GM12878 (cell line): ENCODE measurements at regions not wholly inside any gene's neighbourhood (a gene's known extent, or its start where the extent isn't known, plus 50 kb on each side); places are given as distances from the start of the nearest gene placed in this dataset.

Experiments
- ATAC-seq: fragments of 200-7000 bp; cut with Tn5 transposase; 3 replicates; pipeline ENCODE4 v1.9.1; 2020; ENCODE audit warnings: mild to moderate bottlenecking, moderate library complexity
- BruUV-seq: library from RNA; stranded (reverse); fragments of 400-500 nt; replicated peaks from 2 replicates; lab custom pipeline; 2021; lab: Mats Ljungman, UMichigan
- CTCF ChIA-PET: fragments of 300-600 bp; sonication (Branson Sonifier 250); formaldehyde crosslinking; extraction: SDS; loops from one replicate; lab custom pipeline; 2021; ENCODE audit warnings: inconsistent platforms; lab: Yijun Ruan, JAX
- POLR2A ChIA-PET: fragments of 350-600 bp; formaldehyde crosslinking; extraction: SDS; loops from one replicate; lab custom pipeline; 2021; ENCODE audit warnings: inconsistent platforms; lab: Charles Lee
- RAD21 ChIA-PET: fragments of 300-600 bp; sonication (Branson Sonifier 250); formaldehyde crosslinking; loops from one replicate; lab custom pipeline; 2023; ENCODE audit warnings: antibody characterized with exemption; ENCODE audit not compliant: unreplicated experiment; lab: Charles Lee
- SMC1A ChIA-PET: fragments of 300-600 bp; sonication (Branson Sonifier 250); formaldehyde crosslinking; loops from one replicate; lab custom pipeline; 2023; ENCODE audit not compliant: unreplicated experiment, uncharacterized antibody; lab: Charles Lee
- DNase-seq: peaks from one replicate; pipeline ENCODE4 v3.0.0-alpha.2; 2011; ENCODE audit warnings: low read depth, low spot score
- FAIRE-seq: peaks from 3 replicates; lab custom pipeline; 2011; peaks lifted over from hg19 to GRCh38; lab: Jason Lieb, UNC
- H2AFZ ChIP-seq: 2 replicates; pipeline ENCODE4 v1.6.0; 2011; ENCODE audit warnings: low read depth, low read length, control low read depth; ENCODE audit not compliant: control insufficient read depth
- H3K27ac ChIP-seq: 2 replicates; pipeline ENCODE4 v1.5.1; 2011; ENCODE audit warnings: control low read depth; ENCODE audit not compliant: control insufficient read depth, insufficient read depth
- H3K27me3 ChIP-seq, 2 experiments: replicated peaks in 1 of 2; 2 replicates each; pipeline versions ENCODE4 v1.6.0 to v1.6.1; 2011; ENCODE audit warnings: low read length in 1 of 2; ENCODE audit not compliant: control insufficient read depth in 2 of 2, insufficient read depth in 2 of 2
- H3K36me3 ChIP-seq, 2 experiments: 2 replicates each; pipeline ENCODE4 v1.5.1; 2011; ENCODE audit warnings: low read length in 1 of 2; ENCODE audit not compliant: control insufficient read depth in 2 of 2, insufficient read depth in 2 of 2
- H3K4me1 ChIP-seq: 2 replicates; pipeline ENCODE4 v1.6.1; 2011; ENCODE audit warnings: mild to moderate bottlenecking, low read length, moderate library complexity, mixed read lengths; ENCODE audit not compliant: control insufficient read depth, insufficient read depth
- H3K4me2 ChIP-seq: 2 replicates; pipeline ENCODE4 v1.6.0; 2011; ENCODE audit warnings: control low read depth; ENCODE audit not compliant: control insufficient read depth, insufficient read depth
- H3K4me3 ChIP-seq: fragments of 200-600 bp; sonication (generic); 2 replicates; pipeline ENCODE4 v1.5.1; 2016
- H3K79me2 ChIP-seq: 2 replicates; pipeline ENCODE4 v1.6.0; 2011; ENCODE audit warnings: low read length; ENCODE audit not compliant: control insufficient read depth, insufficient read depth
- H3K9ac ChIP-seq: 2 replicates; pipeline ENCODE4 v1.8.0; 2011; ENCODE audit warnings: low read length, control low read depth, mixed read lengths; ENCODE audit not compliant: control insufficient read depth, insufficient read depth
- H3K9me3 ChIP-seq: replicated peaks from 3 replicates; pipeline ENCODE4 v1.5.1; 2011; ENCODE audit warnings: mild to moderate bottlenecking, low read length; ENCODE audit not compliant: control insufficient read depth, insufficient read depth
- H4K20me1 ChIP-seq: 2 replicates; pipeline ENCODE4 v1.6.0; 2011; ENCODE audit not compliant: control insufficient read depth, insufficient read depth
- BHLHE40 ChIP-seq, 2 experiments: fragments of 450-650 bp in 1 of 2; IDR thresholded peaks; 2 replicates each; pipeline ENCODE4 v1.6.1; 2011 to 2017; ENCODE audit warnings: low read depth in 2 of 2, borderline replicate concordance in 1 of 2, improper control_type of control experiment in 1 of 2, low read length in 1 of 2, mild to moderate bottlenecking in 1 of 2
- ETV6 ChIP-seq, 2 experiments: fragments of 450-650 bp in 1 of 2; IDR thresholded peaks in 1 of 2; conservative IDR thresholded peaks in 1 of 2; 2 replicates each; pipeline ENCODE4 v1.6.1; 2014; ENCODE audit warnings: antibody characterized with exemption in 1 of 2, borderline replicate concordance in 1 of 2, low read depth in 1 of 2, mild to moderate bottlenecking in 1 of 2, moderate library complexity in 1 of 2
- MEF2B ChIP-seq: fragments of 450-650 bp; IDR thresholded peaks from 2 replicates; pipeline ENCODE4 v1.6.1; 2018; ENCODE audit warnings: mild to moderate bottlenecking, moderate library complexity; ENCODE audit not compliant: partially characterized antibody, poor library complexity, severe bottlenecking
- NFIC ChIP-seq: IDR thresholded peaks from 2 replicates; pipeline ENCODE4 v1.6.1; 2012; ENCODE audit warnings: low read depth, mild to moderate bottlenecking, inconsistent platforms, low read length, moderate library complexity
- RFX5 ChIP-seq: IDR thresholded peaks from 2 replicates; pipeline ENCODE4 v1.6.1; 2011; ENCODE audit warnings: low read depth, low read length, improper control_type of control experiment
- RUNX3 ChIP-seq: IDR thresholded peaks from 2 replicates; pipeline ENCODE4 v1.6.1; 2012; ENCODE audit warnings: low read length, inconsistent platforms
- WGBS: methylation state at CpG from one replicate; pipeline ENCODE4 v1.1.6; 2016; ENCODE audit warnings: low lambda C conversion rate; ENCODE audit not compliant: insufficient replicate concordance, insufficient coverage; ENCODE audit errors: missing lambda C conversion rate; 5-methylcytosine and 5-hydroxymethylcytosine counted together
- in situ Hi-C: fragments of 300-500 bp; cut with MboI; formaldehyde crosslinking; loops from 9 replicates; pipeline ENCODE4 v1.14.3; 2018; ENCODE audit warnings: mixed read lengths
- intact Hi-C: fragments of 100-400 bp; cut with micrococcal nuclease; formaldehyde crosslinking; loops from one replicate; pipeline ENCODE4 v1.14.2; 2022; ENCODE audit not compliant: unreplicated experiment
- TF ChIP-seq, protein P1 (sequence below), 3 experiments: IDR thresholded peaks in 2 of 3; conservative IDR thresholded peaks in 1 of 3; 2 replicates each; pipeline ENCODE4 v1.5.1; 2011; ENCODE audit warnings: low read depth in 3 of 3, low read length in 3 of 3, mild to moderate bottlenecking in 3 of 3, control low read depth in 2 of 3, moderate library complexity in 2 of 3, inconsistent platforms in 1 of 3, mixed read lengths in 1 of 3; ENCODE audit not compliant: control insufficient read depth in 2 of 3, insufficient read depth in 1 of 3; ENCODE audit errors: extremely low read depth in 1 of 3
- TF ChIP-seq, protein P2 (sequence below): fragments of 450-650 bp; IDR thresholded peaks from 2 replicates; pipeline ENCODE4 v1.6.1; 2017; ENCODE audit warnings: low read depth, mild to moderate bottlenecking, moderate library complexity
- TF ChIP-seq, protein P3 (sequence below): fragments of 450-650 bp; IDR thresholded peaks from 2 replicates; pipeline ENCODE4 v1.6.1; 2016; ENCODE audit warnings: mild to moderate bottlenecking

DNA sequence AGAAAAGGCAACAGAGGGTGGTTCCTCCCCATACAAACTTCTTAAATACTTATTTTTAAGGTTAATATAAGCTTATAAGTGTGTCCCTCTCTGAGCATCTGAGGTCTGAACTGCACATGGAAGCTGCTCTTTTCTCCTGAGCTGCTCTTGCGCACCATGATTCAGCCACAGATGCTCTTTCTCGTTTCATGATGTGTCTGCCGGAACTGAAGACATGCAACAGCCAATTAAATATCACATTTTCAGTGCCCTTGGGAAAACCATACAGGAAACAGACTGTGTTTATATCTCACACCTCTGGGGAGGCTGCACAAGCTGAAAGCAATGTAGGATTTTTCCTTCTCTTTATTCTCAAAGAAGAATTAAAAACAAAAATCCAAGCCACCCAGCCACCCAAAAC, 96.8 kb upstream of the NREP start:
- in situ Hi-C loops (no loop called here), intact Hi-C loops (no loop called here)
- H2AFZ ChIP-seq: peak overlapping the region; percentile 61
- no peaks in the 10 kb centered on the region for H3K9me3 ChIP-seq
- no peaks in the 10 kb centered on the region for H3K4me1 ChIP-seq
- no peak overlapping the region for H3K4me3 ChIP-seq
- no peaks in the 10 kb centered on the region for H3K36me3 ChIP-seq
- H3K27me3 ChIP-seq: no peaks in the 10 kb centered on the region
- peak overlapping the region; percentile 22; the same call in 1 of the 2 replicates for H3K4me2 ChIP-seq
- FAIRE-seq (no peak), ATAC-seq (peak; percentile 88), DNase-seq (peak; percentile 41)
- ChIA-PET POLR2A (no interaction called here), RAD21 (interaction anchor here (0.9 to 1.8 kb wide), 5 partner anchors 11 to 293 kb away, joined by 3 to 11 read pairs (median 4); no protein-coding TSS in a partner anchor), CTCF (interaction anchor here (1.2 to 3.8 kb wide), 5 partner anchors 16 to 303 kb away, joined by 3 to 16 read pairs (median 8); no protein-coding TSS in a partner anchor), SMC1A (interaction anchor here (1.0 to 1.9 kb wide), 7 partner anchors 8 to 302 kb away, joined by 3 to 9 read pairs (median 4); no protein-coding TSS in a partner anchor)
- no peaks in the 10 kb centered on the region for H3K79me2 ChIP-seq
- BruUV-seq: no TSS peak
- WGBS: 25% methylated on average over 3 of the region's 3 CpGs
- no peaks in the 10 kb centered on the region for H4K20me1 ChIP-seq
- no peak overlapping the region for H3K27ac ChIP-seq
- TF ChIP-seq, protein P1, sequence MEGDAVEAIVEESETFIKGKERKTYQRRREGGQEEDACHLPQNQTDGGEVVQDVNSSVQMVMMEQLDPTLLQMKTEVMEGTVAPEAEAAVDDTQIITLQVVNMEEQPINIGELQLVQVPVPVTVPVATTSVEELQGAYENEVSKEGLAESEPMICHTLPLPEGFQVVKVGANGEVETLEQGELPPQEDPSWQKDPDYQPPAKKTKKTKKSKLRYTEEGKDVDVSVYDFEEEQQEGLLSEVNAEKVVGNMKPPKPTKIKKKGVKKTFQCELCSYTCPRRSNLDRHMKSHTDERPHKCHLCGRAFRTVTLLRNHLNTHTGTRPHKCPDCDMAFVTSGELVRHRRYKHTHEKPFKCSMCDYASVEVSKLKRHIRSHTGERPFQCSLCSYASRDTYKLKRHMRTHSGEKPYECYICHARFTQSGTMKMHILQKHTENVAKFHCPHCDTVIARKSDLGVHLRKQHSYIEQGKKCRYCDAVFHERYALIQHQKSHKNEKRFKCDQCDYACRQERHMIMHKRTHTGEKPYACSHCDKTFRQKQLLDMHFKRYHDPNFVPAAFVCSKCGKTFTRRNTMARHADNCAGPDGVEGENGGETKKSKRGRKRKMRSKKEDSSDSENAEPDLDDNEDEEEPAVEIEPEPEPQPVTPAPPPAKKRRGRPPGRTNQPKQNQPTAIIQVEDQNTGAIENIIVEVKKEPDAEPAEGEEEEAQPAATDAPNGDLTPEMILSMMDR (IDR thresholded peaks at IDR 0.05 in 2 of 3, conservative IDR thresholded peaks at IDR 0.05 in 1 of 3; ENCODE audit: control insufficient read depth in 2 of 3, extremely low read depth in 1 of 3, insufficient read depth in 1 of 3, low read depth in 3 of 3, low read length in 3 of 3): no peak
- TF ChIP-seq, protein P2, sequence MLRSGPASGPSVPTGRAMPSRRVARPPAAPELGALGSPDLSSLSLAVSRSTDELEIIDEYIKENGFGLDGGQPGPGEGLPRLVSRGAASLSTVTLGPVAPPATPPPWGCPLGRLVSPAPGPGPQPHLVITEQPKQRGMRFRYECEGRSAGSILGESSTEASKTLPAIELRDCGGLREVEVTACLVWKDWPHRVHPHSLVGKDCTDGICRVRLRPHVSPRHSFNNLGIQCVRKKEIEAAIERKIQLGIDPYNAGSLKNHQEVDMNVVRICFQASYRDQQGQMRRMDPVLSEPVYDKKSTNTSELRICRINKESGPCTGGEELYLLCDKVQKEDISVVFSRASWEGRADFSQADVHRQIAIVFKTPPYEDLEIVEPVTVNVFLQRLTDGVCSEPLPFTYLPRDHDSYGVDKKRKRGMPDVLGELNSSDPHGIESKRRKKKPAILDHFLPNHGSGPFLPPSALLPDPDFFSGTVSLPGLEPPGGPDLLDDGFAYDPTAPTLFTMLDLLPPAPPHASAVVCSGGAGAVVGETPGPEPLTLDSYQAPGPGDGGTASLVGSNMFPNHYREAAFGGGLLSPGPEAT: 0 out of 2 replicates have a peak, but pooled peaks have one; percentile 17
- TF ChIP-seq RUNX3: peak; percentile 14; the same call in 1 of the 2 replicates
- no peak for TF ChIP-seq BHLHE40 (IDR thresholded peaks at IDR 0.05; ENCODE audit: borderline replicate concordance in 1 of 2, low read depth in 2 of 2, low read length in 1 of 2)
- no peak for TF ChIP-seq NFIC
- TF ChIP-seq ETV6 (conservative IDR thresholded peaks at IDR 0.05 in 1 of 2, IDR thresholded peaks at IDR 0.05 in 1 of 2; ENCODE audit: borderline replicate concordance in 1 of 2, low read depth in 1 of 2): no peak
- TF ChIP-seq MEF2B: peak; percentile 83
- no peak for TF ChIP-seq RFX5
- TF ChIP-seq, protein P3, sequence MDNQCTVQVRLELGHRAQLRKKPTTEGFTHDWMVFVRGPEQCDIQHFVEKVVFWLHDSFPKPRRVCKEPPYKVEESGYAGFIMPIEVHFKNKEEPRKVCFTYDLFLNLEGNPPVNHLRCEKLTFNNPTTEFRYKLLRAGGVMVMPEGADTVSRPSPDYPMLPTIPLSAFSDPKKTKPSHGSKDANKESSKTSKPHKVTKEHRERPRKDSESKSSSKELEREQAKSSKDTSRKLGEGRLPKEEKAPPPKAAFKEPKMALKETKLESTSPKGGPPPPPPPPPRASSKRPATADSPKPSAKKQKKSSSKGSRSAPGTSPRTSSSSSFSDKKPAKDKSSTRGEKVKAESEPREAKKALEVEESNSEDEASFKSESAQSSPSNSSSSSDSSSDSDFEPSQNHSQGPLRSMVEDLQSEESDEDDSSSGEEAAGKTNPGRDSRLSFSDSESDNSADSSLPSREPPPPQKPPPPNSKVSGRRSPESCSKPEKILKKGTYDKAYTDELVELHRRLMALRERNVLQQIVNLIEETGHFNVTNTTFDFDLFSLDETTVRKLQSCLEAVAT: no peak
- no peak overlapping the region for H3K9ac ChIP-seq
